Ammon's horn (tissue), 1 donor: ENCODE measurements at regions not wholly inside any gene's neighbourhood (a gene's known extent, or its start where the extent isn't known, plus 50 kb on each side); places are given as distances from the start of the nearest gene placed in this dataset.
A peak's percentile ranks its signal among the peaks of the same experiment; 100 is the strongest.

Experiments
- DNase-seq: peaks from one replicate; pipeline ENCODE4 v3.0.0-alpha.2; 2016; ENCODE audit warnings: low spot score

GRCh38 chr5:79871364-79872120, 119.5 kb downstream of the MTX3 start:
- DNase-seq: no peak

DNA sequence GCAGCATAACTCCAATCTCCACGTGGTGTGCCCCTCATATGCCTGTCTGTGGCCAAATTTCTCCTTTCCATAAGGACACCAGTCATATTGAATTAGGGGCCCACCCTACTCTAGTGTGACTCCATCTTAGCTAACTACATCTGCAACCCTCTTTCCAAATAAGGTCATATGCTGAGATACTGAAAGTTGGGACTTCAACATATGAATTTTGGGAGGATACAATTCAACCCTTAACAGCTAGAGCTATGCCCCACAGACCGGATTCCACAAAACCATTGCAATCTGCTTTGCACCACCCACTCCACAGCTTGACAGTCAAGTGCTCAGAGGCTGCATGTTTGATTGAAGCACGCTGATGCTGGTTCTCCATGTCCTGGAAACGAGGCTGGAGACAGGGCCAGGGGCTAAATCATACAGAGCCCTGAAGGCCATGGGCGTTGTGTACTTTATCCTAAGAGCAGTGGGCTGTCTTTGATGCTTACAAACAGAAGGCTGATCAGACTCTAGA, 122.8 kb downstream of the MTX3 start:
- DNase-seq: peak; percentile 17

- no peak for DNase-seq
Measured at GRCh38 chr5:79865579-79865978, 125.5 kb downstream of the MTX3 start.

DNA sequence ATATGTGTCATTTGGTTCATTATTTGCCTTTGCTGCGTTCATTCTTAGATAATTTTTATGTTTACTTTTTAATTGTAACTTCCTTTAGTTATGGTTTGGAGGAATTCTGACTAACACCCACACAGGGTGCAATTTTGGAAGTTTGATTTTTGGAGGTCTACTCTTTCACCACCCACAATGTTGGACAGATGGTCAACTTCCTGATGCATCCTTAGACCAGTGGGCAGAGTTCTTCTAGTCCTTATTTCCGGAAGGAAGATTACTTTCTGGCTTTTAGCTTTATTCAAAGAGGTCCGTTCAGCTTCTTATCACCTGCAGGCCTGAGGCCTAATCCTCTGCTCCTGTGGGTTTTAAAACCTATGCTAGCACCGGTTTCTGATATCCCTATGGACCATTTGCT, 126.7 kb downstream of the MTX3 start:
- DNase-seq: no peak

DNA sequence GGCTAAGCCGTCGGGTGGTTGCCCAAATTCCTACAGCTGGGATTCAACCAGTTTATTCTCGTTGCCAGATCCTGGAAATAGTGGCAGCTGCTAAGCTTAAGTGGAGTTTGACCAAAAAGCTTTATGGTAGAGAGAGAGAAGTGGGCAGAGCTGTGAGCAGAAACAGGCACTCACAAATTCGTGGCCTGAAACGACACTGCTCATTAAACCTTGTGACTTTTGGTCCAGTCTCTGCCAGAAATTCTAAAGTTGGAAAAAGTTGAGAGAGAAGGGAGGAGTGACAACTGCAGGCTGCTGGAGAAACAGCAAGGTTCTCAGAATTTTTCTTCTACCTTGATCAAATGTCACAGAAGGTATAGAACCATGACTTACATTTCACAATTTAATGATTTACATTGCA, 131.5 kb downstream of the MTX3 start:
- no peak for DNase-seq

- no peak for DNase-seq
Measured at GRCh38 chr5:79858410-79858723, 132.7 kb downstream of the MTX3 start.

GRCh38 chr5:79857714-79858409, 133.2 kb downstream of the MTX3 start:
- DNase-seq: peak; percentile 80

- DNase-seq: no peak
Measured at GRCh38 chr5:79856456-79857055, 134.5 kb downstream of the MTX3 start.

DNA sequence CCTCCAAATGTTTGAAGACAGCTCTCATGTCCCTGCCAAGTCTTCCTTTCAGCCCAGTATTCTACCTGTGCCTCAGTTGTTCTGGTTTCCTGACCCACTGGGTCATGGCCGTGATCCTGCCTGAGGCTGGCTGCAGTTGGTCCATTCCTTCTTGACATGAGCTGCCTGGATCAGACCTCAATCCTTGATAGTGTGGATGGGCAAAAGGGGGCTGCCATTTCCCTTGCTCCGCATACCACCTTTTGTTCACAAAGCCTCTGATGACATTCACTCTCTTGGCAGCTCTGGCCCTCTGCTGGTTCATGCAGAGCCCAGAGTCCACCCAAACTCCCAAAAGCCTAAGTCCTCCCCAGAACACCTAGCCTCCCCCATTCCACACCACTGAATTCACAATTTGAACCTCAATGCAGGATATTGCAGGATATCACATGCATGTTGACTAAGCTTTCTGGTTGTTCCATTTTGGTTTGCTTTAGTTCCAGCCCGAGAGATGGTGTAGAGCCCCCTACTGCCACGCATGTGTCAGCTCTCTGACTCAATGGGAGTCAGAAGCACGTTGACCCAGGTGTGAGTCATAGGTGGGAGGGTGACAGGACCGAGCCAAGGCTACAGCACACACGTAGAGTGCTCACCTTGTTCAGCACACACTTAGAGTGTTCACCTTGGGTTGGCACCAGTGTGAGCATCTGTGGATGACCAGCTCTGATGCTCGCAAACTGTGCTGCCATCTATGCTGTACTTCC, 137.2 kb downstream of the MTX3 start:
- DNase-seq: no peak

GRCh38 chr5:79853028-79853427, 138.0 kb downstream of the MTX3 start:
- DNase-seq: no peak

DNA sequence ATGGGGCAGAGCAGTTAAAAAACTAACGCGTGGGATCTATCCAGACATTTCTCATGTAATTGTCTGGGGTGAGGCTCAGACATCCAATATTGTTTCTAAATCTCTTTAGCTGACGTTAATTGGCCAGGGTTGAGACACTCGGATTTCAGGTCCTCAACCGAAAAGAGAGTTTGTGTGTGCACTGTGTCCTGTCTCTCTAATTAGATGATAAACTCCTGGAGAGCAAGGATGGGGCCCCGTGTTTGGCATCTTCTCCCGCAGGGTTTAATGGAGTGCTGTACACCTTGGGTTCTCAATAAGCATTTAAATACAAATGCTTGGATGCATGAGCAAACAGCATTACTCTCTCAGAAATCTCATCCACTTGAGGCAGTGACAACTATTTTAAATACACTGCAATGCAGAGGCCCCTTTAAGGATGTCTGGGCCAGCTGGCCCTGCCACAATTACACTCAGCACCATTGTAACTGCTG, 139.6 kb downstream of the MTX3 start:
- DNase-seq: no peak

GRCh38 chr5:79850941-79851340, 140.1 kb downstream of the MTX3 start:
- no peak for DNase-seq

- DNase-seq: no peak
Measured at GRCh38 chr5:79850316-79850822, 140.7 kb downstream of the MTX3 start.

- DNase-seq: no peak
Measured at GRCh38 chr5:79849486-79850315, 141.4 kb downstream of the MTX3 start.
